Activated CD8-positive, alpha-beta memory T cell treated with anti-CD3 and anti-CD28 coated beads for 4 hours (primary cell): ENCODE measurements at regions not wholly inside any gene's neighbourhood (a gene's known extent, or its start where the extent isn't known, plus 50 kb on each side); places are given as distances from the start of the nearest gene placed in this dataset.
"Not testable (repeated sequence)": the region's sequence is repeated elsewhere in the genome, so short reads cannot be mapped to it uniquely, and the experiment has no call there.

Source experiments
- DNase-seq, 2 donors: peaks; one replicate each; pipeline ENCODE4 v3.0.0-alpha.2; 2020; ENCODE audit warnings: low read depth in 2 of 2

DNA sequence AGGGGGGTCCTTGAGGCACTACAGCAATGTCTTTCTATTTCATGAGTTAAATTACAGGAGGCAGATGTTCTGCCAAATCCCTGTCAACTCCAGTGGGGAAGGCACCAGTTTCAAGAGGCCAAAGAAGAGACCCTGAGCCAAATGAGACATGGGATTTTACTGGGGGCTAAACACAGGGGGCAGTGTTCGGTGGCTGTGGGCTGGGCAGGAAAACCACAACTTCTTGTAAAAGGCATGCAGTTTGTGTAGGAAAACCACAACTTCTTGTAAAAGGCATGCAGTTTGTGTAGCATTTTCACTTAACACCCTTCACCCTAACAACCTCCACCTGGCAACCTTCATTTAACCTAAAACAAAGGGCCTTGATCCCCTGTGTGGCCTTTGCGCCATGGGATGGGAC lies 61.0 kb downstream of the POLR2M start:
- no peak for DNase-seq

DNA sequence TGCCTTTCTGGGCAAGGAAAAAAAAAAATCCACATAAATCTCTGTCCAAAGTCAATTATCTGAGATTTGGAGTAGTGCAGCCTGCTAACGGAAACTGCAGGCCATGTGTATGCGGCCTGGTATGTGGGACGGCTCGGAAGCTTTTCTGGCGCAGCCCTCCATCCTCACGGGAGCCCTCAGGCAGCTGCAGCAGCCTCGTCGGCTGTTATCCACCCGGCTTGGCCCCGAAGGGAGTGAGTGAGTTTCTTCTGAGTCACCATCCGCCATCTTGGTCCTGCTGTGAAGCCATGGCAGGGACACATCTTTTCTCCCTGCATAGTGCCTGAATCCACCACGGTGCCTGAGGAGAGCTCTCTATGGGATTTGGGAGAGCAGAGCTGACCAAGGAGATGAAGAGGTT lies 62.8 kb downstream of the POLR2M start:
- no peak for DNase-seq

DNA sequence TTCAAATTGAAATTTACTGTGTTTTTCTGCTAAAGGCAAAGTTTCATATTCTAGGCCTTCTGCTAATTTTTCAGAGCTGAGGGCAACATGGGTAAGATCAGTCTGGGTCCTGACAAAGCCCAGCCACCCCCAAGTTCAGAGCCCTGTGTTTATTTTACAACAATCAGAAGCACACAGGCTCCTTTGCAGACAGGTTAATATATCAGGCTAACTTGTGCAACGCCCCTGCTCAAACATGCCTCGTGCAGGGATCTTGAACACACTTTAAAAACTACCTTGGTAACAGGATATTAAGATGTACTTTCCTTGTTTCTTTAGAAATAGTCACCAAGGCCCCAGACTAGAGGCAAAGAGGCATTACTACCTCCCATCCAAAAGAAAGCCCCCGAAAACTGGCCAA lies 64.0 kb downstream of the POLR2M start:
- no peak for DNase-seq

- no peak for DNase-seq
Measured at GRCh38 chr15:57772223-57772957, 65.9 kb downstream of the POLR2M start.

DNA sequence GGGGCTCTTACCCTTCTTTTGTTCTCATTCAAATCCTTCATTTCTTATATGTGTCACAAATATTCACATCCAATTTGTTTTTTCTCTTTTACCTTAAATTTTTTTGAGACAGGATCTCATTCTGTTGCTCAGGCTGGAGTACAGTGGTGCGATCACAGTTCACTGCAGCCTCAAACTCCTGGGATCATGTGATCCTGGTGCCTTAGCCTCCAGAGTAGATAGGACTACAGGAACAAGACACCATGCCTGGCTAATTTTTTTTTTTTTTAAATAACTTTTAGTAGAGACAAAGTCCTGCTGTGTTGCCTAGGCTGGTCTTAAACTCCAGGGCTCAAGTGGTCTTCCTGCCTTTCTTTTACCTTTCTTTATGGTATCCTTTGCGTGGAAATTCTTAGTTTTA lies 66.5 kb downstream of the POLR2M start:
- DNase-seq, result no peak

DNA sequence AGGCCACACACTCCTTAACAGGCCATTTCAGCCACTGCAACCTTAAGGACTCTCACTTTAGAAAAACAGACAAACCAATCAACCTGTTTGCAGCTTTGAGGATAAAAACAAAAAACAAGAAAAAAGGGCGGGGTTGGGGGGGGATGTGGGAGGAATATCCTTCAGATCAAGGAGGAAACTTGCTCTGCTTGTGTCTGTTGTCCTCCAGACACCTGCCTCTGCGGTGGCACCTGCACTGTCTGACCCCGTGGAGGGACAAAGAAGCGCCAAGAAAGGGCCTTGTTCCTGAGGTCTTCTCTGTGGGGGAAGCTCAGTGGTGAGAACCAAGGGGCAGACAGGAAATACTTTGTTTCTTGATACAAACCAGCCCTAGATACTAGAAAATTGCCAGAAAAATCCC lies 70.5 kb downstream of the POLR2M start:
- no peak for DNase-seq

DNA sequence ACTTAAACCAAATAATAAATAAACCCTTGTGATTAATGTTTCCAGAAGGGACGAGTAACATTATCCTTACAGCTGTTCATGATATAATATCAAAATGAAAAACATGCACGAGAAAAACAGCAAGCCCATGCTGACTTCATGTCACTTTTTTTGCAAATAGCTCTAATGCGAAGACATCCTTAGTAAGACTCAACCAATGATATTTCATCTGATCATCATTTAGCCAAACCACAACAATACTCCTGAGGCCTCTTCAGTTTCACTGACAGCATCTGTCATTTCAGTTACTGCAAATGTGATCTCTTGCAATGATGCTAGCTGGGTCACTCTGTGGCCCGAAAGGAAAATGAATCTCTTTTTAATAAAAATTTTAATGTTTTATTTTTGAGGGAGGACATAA lies 74.0 kb downstream of the POLR2M start:
- no peak for DNase-seq

GRCh38 chr15:57782731-57783130 lies 76.2 kb downstream of the POLR2M start:
- DNase-seq, result no peak

GRCh38 chr15:57784081-57784511 lies 77.6 kb downstream of the POLR2M start:
- DNase-seq, result no peak

GRCh38 chr15:57785039-57785438 lies 78.5 kb downstream of the POLR2M start:
- DNase-seq, result no peak

DNA sequence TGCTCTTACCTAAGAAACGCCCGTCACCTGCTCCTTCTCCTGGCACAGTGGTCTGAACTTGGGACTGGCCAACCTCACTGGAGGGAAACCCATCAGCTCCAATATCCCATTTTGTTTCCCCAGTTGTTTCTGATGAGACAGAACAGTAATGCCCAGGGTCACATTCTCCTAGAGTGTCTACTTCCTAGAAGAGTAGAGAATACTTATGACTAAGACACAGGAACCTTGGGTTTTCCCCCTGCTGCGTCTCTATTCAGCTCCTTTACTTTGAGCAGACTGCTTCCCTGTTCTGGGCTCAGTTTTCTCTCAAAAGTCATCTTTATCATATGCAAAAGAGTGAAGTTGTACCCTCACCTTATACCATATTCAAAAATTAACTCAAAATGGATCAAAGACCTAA lies 79.4 kb downstream of the POLR2M start:
- DNase-seq, result no peak

GRCh38 chr15:57789225-57789624 lies 82.7 kb downstream of the POLR2M start:
- no peak for DNase-seq

- DNase-seq, result no peak
Measured at GRCh38 chr15:57792724-57793449, 86.4 kb downstream of the POLR2M start.

DNA sequence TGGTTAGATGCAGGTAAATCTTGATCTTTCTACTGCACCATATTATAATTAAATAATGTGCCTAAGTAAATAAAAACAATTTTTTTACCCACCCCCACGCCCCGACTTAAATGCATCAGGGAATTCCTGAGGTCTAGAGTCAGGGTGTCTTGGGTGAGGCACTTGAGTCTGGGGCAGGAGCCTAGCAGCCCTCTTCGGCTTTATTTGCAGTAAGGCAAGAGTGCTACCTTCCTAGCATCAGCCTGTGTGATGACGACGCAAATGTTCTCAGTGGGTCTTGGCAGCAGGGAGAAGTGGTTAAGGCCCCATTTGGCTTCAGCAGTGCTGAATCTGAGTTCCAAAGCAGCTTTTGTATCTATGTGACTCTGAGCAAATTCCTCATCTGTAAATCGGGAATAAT lies 88.7 kb downstream of the POLR2M start:
- DNase-seq, result no peak

DNA sequence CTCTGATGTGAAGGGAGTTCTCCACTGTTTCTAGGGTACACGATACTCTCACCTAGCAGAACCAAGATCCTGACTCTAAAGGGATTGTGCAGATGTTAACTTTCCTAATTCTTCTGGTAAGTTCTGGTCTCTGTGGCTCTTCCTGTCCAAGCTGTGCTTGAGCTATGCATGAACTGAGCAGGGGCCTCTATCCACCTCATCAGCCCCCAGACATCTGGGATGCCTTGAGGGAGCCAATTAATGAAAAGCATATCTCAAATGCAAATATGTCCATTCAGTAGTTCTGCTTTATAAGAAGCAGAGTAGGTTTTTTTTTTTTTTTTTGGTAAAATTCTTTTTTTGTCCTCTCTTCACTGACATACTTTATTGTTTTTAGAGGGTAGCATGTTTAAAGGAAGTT lies 89.6 kb downstream of the POLR2M start:
- DNase-seq, result no peak

DNA sequence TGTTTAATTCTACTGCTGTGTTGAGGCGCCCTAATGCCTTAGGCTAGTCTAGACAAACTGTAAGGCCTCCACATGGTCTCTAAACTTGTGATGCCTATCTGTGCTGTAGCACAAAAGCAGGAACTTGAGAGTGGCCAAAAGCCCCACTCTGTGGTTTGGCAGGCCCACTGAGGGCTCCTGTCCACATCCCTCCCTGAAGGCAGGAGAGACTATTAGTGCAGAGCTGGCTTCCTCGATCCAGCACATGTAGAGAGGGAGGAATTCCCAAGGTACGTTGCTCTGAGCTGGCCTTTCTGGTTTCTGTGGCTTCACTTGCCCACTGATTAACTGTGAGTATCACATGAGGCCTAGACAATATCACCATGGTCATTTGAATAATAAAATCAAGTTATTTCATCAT lies 90.6 kb downstream of the POLR2M start:
- DNase-seq, result no peak

- DNase-seq, result no peak
Measured at GRCh38 chr15:57797568-57798267, 91.2 kb downstream of the POLR2M start.

- DNase-seq, result no peak
Measured at GRCh38 chr15:57806003-57806402, 99.5 kb downstream of the POLR2M start.

DNA sequence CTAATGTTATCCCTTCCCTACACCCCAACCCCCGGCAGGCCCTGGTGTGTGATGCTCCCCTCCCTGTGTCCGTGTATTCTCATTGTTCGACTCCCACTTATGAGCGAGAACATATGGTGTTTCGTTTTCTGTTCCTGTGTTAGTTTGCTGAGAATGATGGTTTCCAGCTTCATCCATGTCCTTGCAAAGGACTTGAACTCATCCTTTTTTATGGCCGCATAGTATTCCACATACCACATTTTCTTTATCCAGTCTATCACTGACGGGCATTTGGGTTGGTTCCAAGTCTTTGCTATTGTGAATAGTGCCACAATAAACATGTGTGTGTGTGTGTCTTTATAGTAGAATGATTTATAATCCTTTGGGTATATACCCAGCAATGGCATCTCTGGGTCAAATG lies 102.8 kb downstream of the POLR2M start:
- DNase-seq, result not testable (repeated sequence)

DNA sequence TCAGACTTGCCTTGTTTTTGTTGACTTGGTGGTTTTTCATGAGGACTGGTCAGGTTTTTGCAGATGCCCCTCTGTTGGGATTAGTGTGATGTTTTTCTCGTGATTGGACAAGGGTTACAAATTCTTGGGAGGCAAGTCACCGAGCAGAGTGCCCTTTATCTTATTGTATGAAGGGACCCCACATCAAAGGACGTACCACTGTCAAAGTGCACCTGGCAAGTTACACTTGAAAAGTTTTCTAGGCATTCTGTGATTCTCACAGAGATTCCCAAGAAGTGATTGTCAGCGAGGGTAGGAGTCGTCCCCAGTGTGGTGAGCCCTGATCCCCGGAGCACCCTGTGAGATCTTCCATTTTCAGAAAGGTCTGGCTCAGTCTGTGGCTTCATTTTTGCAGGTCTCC lies 110.1 kb downstream of the POLR2M start:
- no peak for DNase-seq

DNA sequence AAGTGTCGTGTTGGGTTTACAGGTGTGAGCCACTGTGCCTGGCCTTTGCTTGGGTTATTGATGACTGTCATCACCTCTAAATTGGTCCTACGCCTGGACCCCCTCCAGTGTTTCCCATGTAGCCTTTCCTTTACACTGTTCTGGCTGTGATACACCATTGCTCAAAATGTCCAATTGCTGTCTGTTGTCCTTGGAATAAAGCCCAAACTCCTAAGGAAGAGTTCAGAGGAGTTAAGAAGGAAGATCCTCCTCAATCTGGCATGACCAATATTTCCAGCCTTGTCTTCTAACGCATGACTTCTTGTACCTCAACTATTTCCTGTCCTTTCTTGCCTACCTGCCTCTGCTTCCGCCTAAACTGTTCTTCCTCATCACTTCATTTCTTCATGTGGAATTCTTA lies 113.1 kb downstream of the POLR2M start:
- no peak for DNase-seq

DNA sequence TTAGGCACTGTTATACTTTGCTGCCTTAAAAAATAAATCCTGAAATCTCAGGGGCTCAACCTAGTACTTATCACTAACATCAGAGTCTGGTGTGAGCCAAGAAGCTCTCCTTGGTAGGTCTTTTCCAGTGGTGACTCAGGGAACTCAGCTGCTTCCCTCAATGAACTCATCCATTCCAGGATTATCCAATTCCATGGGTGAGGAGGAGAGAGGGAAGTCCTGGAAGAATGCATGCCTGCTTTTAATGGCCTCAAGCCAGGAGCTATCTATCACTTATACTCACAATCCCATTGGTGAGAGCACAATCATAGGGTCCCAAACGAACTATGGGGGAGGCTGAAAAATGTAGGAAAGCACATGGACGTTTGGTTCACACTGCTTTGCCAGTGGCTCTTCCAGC lies 113.6 kb downstream of the POLR2M start:
- no peak for DNase-seq

- DNase-seq, result no peak
Measured at GRCh38 chr15:57821826-57822225, 115.3 kb downstream of the POLR2M start.
